ENCODE measurements at regions not wholly inside any gene's neighbourhood (a gene's known extent, or its start where the extent isn't known, plus 50 kb on each side); places are given as distances from the start of the nearest gene placed in this dataset.

DNA sequence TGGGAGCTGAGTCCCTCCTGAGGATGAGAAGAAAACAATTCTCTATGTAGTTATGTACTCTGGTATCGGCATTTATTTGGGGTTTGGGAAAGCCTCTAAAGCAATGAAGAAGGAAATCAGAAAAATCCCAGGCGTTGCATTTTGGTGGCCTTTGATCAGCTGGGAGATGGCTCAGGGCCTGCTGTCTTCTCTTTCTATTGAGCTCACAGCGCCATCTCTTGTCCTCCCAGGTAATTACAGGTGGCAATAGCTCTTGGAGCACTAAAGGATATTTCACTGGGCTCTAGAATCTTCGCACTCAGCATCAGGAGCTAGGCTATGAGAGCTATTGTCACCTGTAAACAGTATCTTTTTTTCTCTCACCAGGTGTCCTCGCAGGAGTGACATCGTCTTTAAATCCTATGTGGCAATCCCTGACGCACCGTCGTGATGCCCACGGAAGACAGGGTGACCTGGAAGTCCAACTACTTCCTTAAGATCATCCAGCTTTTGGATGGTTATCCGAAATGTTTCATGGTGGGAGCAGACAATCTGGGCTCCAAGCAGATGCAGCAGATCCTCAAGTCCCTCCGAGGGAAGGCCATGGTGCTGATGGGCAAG lies 76.1 kb upstream of the PMAIP1 start:
- Histone ChIP-seq H4K20me1 (ENCODE audit: insufficient read depth) (no peaks in the 10 kb centered on the region), H3K4me2 (no peak overlapping the region), H3K79me2 (ENCODE audit: low read depth) (no peaks in the 10 kb centered on the region), H3K27me3 (ENCODE audit: insufficient read depth, low read depth) (no peaks in the 10 kb centered on the region), H3K4me3 (no peak overlapping the region), H3K36me3 (ENCODE audit: low read depth) (no peaks in the 10 kb centered on the region), H2AFZ (no peak overlapping the region), H3F3A (ENCODE audit: insufficient read depth, low read depth) (no peaks in the 10 kb centered on the region), H3K9me3 (ENCODE audit: insufficient read depth, low read depth) (no peaks in the 10 kb centered on the region), H3K4me1 (replicated peaks; ENCODE audit: insufficient read depth) (no peaks in the 10 kb centered on the region), H3K27ac (no peak overlapping the region), H3K9me2 (ENCODE audit: insufficient read depth) (no peaks in the 10 kb centered on the region)
- ChIA-PET POLR2A (ENCODE audit: unreplicated experiment) (interaction anchor here (0.6 kb wide), 1 partner anchor 189 kb away, joined by 4 read pairs; no protein-coding TSS in a partner anchor), CTCF (interaction anchor here (0.7 to 2.2 kb wide), 7 partner anchors 12 to 421 kb away, joined by 3 to 23 read pairs (median 11); partner anchors contain the start of gene CCBE1)
- DNase-seq, result peak; percentile 59 to 60
- TF ChIP-seq EZH2 (IDR thresholded peaks at IDR 0.05; ENCODE audit: low read depth) (no peak), CTCF (conservative IDR thresholded peaks at IDR 0.05) (peak; percentile 94)
- intact Hi-C loops (cut with micrococcal nuclease; ENCODE audit: unreplicated experiment), result loop anchor here (1.0 to 5.0 kb wide), 5 partner anchors 36 to 364 kb away; partner anchors contain the start of gene CCBE1
- no TSS peak for BruUV-seq (replicated peaks)

DNA sequence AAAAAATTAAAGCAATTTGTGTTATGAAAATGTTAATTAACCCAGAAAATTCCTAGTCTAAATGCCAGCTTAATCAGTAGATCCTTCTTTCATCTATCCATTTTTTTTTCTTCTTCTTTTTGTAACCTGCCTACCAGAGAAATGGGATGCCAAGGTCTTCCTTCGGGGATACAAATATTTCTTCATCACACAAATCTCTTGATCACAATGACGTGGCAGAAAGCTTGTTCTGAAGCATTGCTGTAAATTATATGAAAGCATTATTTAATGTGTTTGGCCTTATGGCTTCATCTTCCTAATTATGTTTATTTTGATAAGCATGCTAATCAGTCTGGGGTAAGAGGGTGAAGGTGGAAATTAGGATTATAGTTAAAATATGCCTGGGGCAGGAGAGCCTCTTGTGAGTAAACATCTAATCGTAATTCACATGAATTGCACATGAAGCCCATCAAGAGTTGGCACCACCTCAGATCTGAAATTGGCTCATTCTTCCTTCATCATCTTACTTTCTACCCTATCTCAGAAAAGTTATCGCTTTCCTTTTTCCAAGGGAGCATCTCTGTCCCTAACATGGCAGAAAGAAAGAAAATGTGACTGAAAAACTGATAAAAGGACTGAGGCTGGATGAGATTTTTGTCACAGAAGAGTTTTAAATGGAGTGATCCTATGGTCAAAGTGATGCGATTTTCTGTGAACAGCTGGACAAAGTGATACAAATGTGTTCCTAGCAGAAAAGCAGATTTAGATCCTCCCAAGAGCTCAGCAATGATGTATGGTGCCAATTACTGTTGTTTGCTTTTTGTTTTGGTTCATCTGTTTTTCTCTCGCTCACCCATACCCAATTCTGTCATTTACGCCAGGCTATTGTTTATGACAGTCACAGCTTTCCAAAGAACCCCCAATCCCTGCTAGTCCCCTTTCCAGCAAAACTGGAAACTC lies 76.9 kb upstream of the PMAIP1 start:
- CTCF ChIA-PET, result interaction anchor here (0.6 to 2.2 kb wide), 7 partner anchors 41 to 420 kb away, joined by 3 to 23 read pairs (median 11); partner anchors contain the start of gene CCBE1
- POLR2A ChIA-PET (ENCODE audit: unreplicated experiment), result no interaction called here
- Histone ChIP-seq H3K79me2 (ENCODE audit: low read depth) (no peaks in the 10 kb centered on the region), H3K4me1 (replicated peaks; ENCODE audit: insufficient read depth) (no peaks in the 10 kb centered on the region), H3K9me3 (ENCODE audit: insufficient read depth, low read depth) (no peaks in the 10 kb centered on the region), H3K27ac (no peak overlapping the region), H2AFZ (no peak overlapping the region), H3K4me3 (no peak overlapping the region), H3K4me2 (no peak overlapping the region), H3F3A (ENCODE audit: insufficient read depth, low read depth) (no peaks in the 10 kb centered on the region), H4K20me1 (ENCODE audit: insufficient read depth) (no peaks in the 10 kb centered on the region), H3K9me2 (ENCODE audit: insufficient read depth) (no peaks in the 10 kb centered on the region), H3K36me3 (ENCODE audit: low read depth) (no peaks in the 10 kb centered on the region), H3K27me3 (ENCODE audit: insufficient read depth, low read depth) (no peaks in the 10 kb centered on the region)
- TF ChIP-seq EZH2 (IDR thresholded peaks at IDR 0.05; ENCODE audit: low read depth), result no peak
- no peak for TF ChIP-seq CTCF (conservative IDR thresholded peaks at IDR 0.05)
- no peak for DNase-seq
- intact Hi-C loops (cut with micrococcal nuclease; ENCODE audit: unreplicated experiment), result loop anchor here (1.0 to 5.0 kb wide), 5 partner anchors 36 to 364 kb away; partner anchors contain the start of gene CCBE1
- no TSS peak for BruUV-seq (replicated peaks)

DNA sequence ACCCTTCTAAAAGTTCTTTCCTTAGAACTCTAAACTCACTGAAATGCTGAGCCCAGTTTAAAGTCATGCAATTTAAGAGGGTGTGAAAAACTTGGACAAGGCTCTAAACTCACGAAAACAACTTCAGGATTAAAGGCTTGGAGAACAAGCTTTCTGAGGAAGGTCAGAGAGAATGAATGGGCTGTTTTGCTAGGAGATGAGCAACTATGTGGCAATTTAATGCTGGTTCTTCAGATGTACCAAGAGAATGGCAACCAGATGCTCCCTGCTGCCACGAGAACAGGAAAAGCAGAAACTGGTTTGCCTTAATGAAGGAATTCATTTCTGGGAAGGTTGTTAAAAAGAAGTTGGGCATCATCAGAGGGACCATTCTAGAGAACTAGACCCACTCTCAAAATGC lies 77.8 kb upstream of the PMAIP1 start:
- no peaks in the 10 kb centered on the region for H3K27me3 ChIP-seq (ENCODE audit: insufficient read depth, low read depth)
- no peaks in the 10 kb centered on the region for H4K20me1 ChIP-seq (ENCODE audit: insufficient read depth)
- H3K4me3 ChIP-seq, result no peak overlapping the region
- H3K9me2 ChIP-seq (ENCODE audit: insufficient read depth), result no peaks in the 10 kb centered on the region
- no peak for TF ChIP-seq EZH2 (IDR thresholded peaks at IDR 0.05; ENCODE audit: low read depth)
- TF ChIP-seq CTCF (conservative IDR thresholded peaks at IDR 0.05), result no peak
- BruUV-seq (replicated peaks), result no TSS peak
- no peaks in the 10 kb centered on the region for H3K9me3 ChIP-seq (ENCODE audit: insufficient read depth, low read depth)
- H2AFZ ChIP-seq, result no peak overlapping the region
- ChIA-PET CTCF (interaction anchor here (0.6 to 0.7 kb wide), 3 partner anchors 114 to 199 kb away, joined by 3 to 5 read pairs (median 5); partner anchors contain the start of gene CCBE1), POLR2A (ENCODE audit: unreplicated experiment) (no interaction called here)
- no peak overlapping the region for H3K4me2 ChIP-seq
- no peaks in the 10 kb centered on the region for H3K36me3 ChIP-seq (ENCODE audit: low read depth)
- intact Hi-C loops (cut with micrococcal nuclease; ENCODE audit: unreplicated experiment), result loop anchor here (5.0 kb wide), 3 partner anchors 35 to 305 kb away; partner anchors contain the start of gene CCBE1
- DNase-seq, result no peak
- H3K4me1 ChIP-seq (replicated peaks; ENCODE audit: insufficient read depth), result no peaks in the 10 kb centered on the region
- H3K79me2 ChIP-seq (ENCODE audit: low read depth), result no peaks in the 10 kb centered on the region
- no peaks in the 10 kb centered on the region for H3F3A ChIP-seq (ENCODE audit: insufficient read depth, low read depth)
- no peak overlapping the region for H3K27ac ChIP-seq
